H9 (cell line): ENCODE measurements at regions not wholly inside any gene's neighbourhood (a gene's known extent, or its start where the extent isn't known, plus 50 kb on each side); places are given as distances from the start of the nearest gene placed in this dataset.
A peak's percentile ranks its signal among the peaks of the same experiment; 100 is the strongest.

Source experiments
- DNase-seq: peaks from one replicate; pipeline ENCODE4 v3.0.0-alpha.2; 2017
- H2AFZ ChIP-seq: one replicate; pipeline ENCODE4 v1.6.1; 2013; ENCODE audit warnings: mild to moderate bottlenecking, low read length, control low read depth, moderate library complexity
- H2AK5ac ChIP-seq: 2 replicates; pipeline ENCODE4 v1.6.1; 2013; ENCODE audit warnings: low read length, control low read depth, mixed read lengths; ENCODE audit not compliant: insufficient read length
- H2BK120ac ChIP-seq: one replicate; pipeline ENCODE4 v1.6.1; 2013; ENCODE audit warnings: low read depth, mild to moderate bottlenecking, low read length, control low read depth, inconsistent platforms; ENCODE audit not compliant: poor library complexity, severe bottlenecking
- H2BK12ac ChIP-seq: 2 replicates; pipeline ENCODE4 v1.6.1; 2013; ENCODE audit warnings: low read length, control low read depth, mixed read lengths, low read depth; ENCODE audit not compliant: insufficient read length
- H2BK15ac ChIP-seq: 2 replicates; pipeline ENCODE4 v1.6.1; 2013; ENCODE audit warnings: low read depth, low read length, control low read depth
- H2BK20ac ChIP-seq: one replicate; pipeline ENCODE4 v1.6.1; 2013; ENCODE audit warnings: low read depth, mild to moderate bottlenecking, low read length, control low read depth, inconsistent platforms; ENCODE audit not compliant: poor library complexity, severe bottlenecking
- H2BK5ac ChIP-seq: 2 replicates; pipeline ENCODE4 v1.6.1; 2013; ENCODE audit warnings: low read length, control low read depth, mixed read lengths; ENCODE audit not compliant: insufficient read length
- H3K14ac ChIP-seq: 2 replicates; pipeline ENCODE4 v1.6.1; 2013; ENCODE audit warnings: low read length, control low read depth; ENCODE audit not compliant: insufficient read depth
- H3K18ac ChIP-seq: 2 replicates; pipeline ENCODE4 v1.6.1; 2013; ENCODE audit warnings: low read depth, mild to moderate bottlenecking, mixed read lengths, low read length, control low read depth; ENCODE audit not compliant: insufficient read length
- H3K23ac ChIP-seq: 2 replicates; pipeline ENCODE4 v1.6.1; 2013; ENCODE audit warnings: low read length, control low read depth, mixed read lengths, low read depth; ENCODE audit not compliant: insufficient read length
- H3K23me2 ChIP-seq: 2 replicates; pipeline ENCODE4 v1.6.1; 2013; ENCODE audit warnings: low read depth, mild to moderate bottlenecking, mixed read lengths, low read length, control low read depth; ENCODE audit not compliant: insufficient read length, poor library complexity, severe bottlenecking
- H3K27ac ChIP-seq: 2 replicates; pipeline ENCODE4 v1.5.1; 2013; ENCODE audit warnings: low read length, control low read depth, mixed read lengths, low read depth; ENCODE audit not compliant: insufficient read length
- H3K27me3 ChIP-seq: 2 replicates; pipeline ENCODE4 v1.6.1; 2013; ENCODE audit warnings: low read length, control low read depth, inconsistent platforms; ENCODE audit not compliant: insufficient read depth
- H3K4ac ChIP-seq: 2 replicates; pipeline ENCODE4 v1.6.1; 2013; ENCODE audit warnings: low read depth, mild to moderate bottlenecking, control low read depth, inconsistent platforms, low read length, moderate library complexity
- H3K4me1 ChIP-seq: 2 replicates; pipeline ENCODE4 v1.6.1; 2013; ENCODE audit warnings: low read length, control low read depth, inconsistent platforms; ENCODE audit not compliant: insufficient read depth
- H3K4me2 ChIP-seq: 2 replicates; pipeline ENCODE4 v1.6.1; 2013; ENCODE audit warnings: low read length, control low read depth, mixed read lengths; ENCODE audit not compliant: insufficient read length, insufficient read depth
- H3K56ac ChIP-seq: 2 replicates; pipeline ENCODE4 v1.6.1; 2013; ENCODE audit warnings: low read depth, mild to moderate bottlenecking, mixed read lengths, low read length, control low read depth; ENCODE audit not compliant: insufficient read length
- H3K79me1 ChIP-seq: 2 replicates; pipeline ENCODE4 v1.6.1; 2013; ENCODE audit warnings: low read depth, mild to moderate bottlenecking, moderate library complexity, low read length, control low read depth, inconsistent platforms; ENCODE audit not compliant: insufficient read depth, poor library complexity, severe bottlenecking
- H3K79me2 ChIP-seq: 2 replicates; pipeline ENCODE4 v1.6.1; 2013; ENCODE audit warnings: low read length, control low read depth, inconsistent platforms; ENCODE audit not compliant: insufficient read depth
- H3K9ac ChIP-seq: 2 replicates; pipeline ENCODE4 v1.6.1; 2013; ENCODE audit warnings: low read length, control low read depth, mixed read lengths; ENCODE audit not compliant: insufficient read length; ENCODE audit errors: extremely low read depth
- H3K9me3 ChIP-seq: one replicate; pipeline ENCODE4 v1.6.1; 2013; ENCODE audit warnings: low read depth, low read length, inconsistent platforms; ENCODE audit not compliant: control insufficient read depth
- H3T11ph ChIP-seq: one replicate; pipeline ENCODE4 v1.6.1; 2013; ENCODE audit warnings: mild to moderate bottlenecking, low read length, control low read depth, inconsistent platforms
- H4K20me1 ChIP-seq: one replicate; pipeline ENCODE4 v1.6.1; 2013; ENCODE audit not compliant: control insufficient read depth, insufficient read length, insufficient read depth
- H4K5ac ChIP-seq: 2 replicates; pipeline ENCODE4 v1.6.1; 2013; ENCODE audit warnings: low read depth, mild to moderate bottlenecking, mixed read lengths, low read length, control low read depth; ENCODE audit not compliant: insufficient read length
- H4K8ac ChIP-seq: replicated peaks from 2 replicates; pipeline ENCODE4 v1.6.1; 2013; ENCODE audit warnings: low read length, control low read depth, mixed read lengths, low read depth; ENCODE audit not compliant: insufficient read length
- H4K91ac ChIP-seq: 2 replicates; pipeline ENCODE4 v1.6.1; 2013; ENCODE audit warnings: low read depth, mild to moderate bottlenecking, moderate library complexity, mixed read lengths, low read length, control low read depth; ENCODE audit not compliant: insufficient read length
- H3K27ac Mint-ChIP-seq, 3 experiments: 2 replicates in 2 of 3; 3 replicates in 1 of 3; pipeline ENCODE4 v1.8.0; 2020 to 2021; ENCODE audit warnings: mixed read lengths in 3 of 3, mild to moderate bottlenecking in 1 of 3, moderate library complexity in 1 of 3
- H3K27me3 Mint-ChIP-seq: 2 replicates; pipeline ENCODE4 v1.8.0; 2021; ENCODE audit warnings: low read depth, mild to moderate bottlenecking, moderate library complexity, mixed read lengths
- H3K36me3 Mint-ChIP-seq, 3 experiments: 2 replicates in 2 of 3; 3 replicates in 1 of 3; pipeline ENCODE4 v1.8.0; 2020 to 2021; ENCODE audit warnings: low read depth in 3 of 3, mixed read lengths in 3 of 3; ENCODE audit not compliant: insufficient read depth in 1 of 3
- H3K4me1 Mint-ChIP-seq, 2 experiments: 2 replicates each; pipeline ENCODE4 v1.8.0; 2020; ENCODE audit warnings: mixed read lengths in 2 of 2
- H3K4me3 Mint-ChIP-seq, 2 experiments: 2 replicates in 1 of 2; 3 replicates in 1 of 2; pipeline ENCODE4 v1.8.0; 2020 to 2021; ENCODE audit warnings: mild to moderate bottlenecking in 2 of 2, mixed read lengths in 2 of 2, moderate library complexity in 1 of 2
- H3K9me3 Mint-ChIP-seq, 2 experiments: 2 replicates in 1 of 2; 3 replicates in 1 of 2; pipeline ENCODE4 v1.8.0; 2020; ENCODE audit warnings: mild to moderate bottlenecking in 2 of 2, mixed read lengths in 2 of 2, moderate library complexity in 1 of 2
- WGBS: extraction: QIAGEN DNeasy Blood & Tissue Kit; methylation state at CpG from one replicate; pipeline ENCODE4 v1.1.7; 2013; ENCODE audit warnings: missing lambda C conversion rate, low lambda C conversion rate, mixed read lengths; ENCODE audit not compliant: insufficient read length; ENCODE audit errors: extremely low coverage; 5-methylcytosine and 5-hydroxymethylcytosine counted together
- TF ChIP-seq, protein P1 (sequence below): fragments of 200-600 bp; sonication (generic); conservative IDR thresholded peaks from 3 replicates; pipeline ENCODE4 v1.8.0; 2021; ENCODE audit warnings: antibody characterized with exemption, mild to moderate bottlenecking

DNA sequence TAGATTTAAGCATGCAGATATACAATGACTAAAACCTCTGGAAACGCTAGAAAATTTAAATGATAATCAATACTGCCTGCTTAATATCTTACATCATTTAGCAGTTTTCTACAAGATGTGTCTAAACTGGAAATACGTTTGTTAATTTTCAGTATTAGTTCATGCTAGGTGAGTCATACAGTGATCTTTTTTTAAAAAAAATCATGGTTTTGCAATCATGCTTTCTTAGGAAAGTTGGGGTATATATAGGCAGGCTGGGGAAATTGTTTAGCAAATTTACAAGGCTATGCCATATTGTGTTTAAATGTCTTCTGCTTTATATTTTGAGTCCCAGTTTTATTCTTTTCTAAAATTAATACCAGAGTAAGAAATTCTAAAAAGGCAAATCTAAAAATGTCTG is 245.4 kb upstream of the SPRY2 start:
- Histone ChIP-seq H3T11ph (no peak overlapping the region), H4K8ac (no peak overlapping the region), H2BK20ac (no peak overlapping the region), H3K4ac (no peak overlapping the region), H2BK120ac (no peak overlapping the region), H3K79me2 (no peaks in the 10 kb centered on the region), H2BK15ac (no peak overlapping the region), H3K9me3 (no peaks in the 10 kb centered on the region), H2BK12ac (no peak overlapping the region), H2AK5ac (no peak overlapping the region), H2BK5ac (no peak overlapping the region), H3K14ac (no peak overlapping the region), H2AFZ (no peak overlapping the region), H3K4me1 (peaks cover 2% of the 10 kb centered on the region; the same call in 1 of the 2 replicates), H3K23ac (no peak overlapping the region), H3K56ac (no peak overlapping the region), H3K27me3 (no peaks in the 10 kb centered on the region), H3K18ac (no peak overlapping the region), H4K91ac (no peak overlapping the region), H3K9ac (no peak overlapping the region), H3K79me1 (no peaks in the 10 kb centered on the region), H3K27ac (no peak overlapping the region), H3K4me2 (no peak overlapping the region), H3K23me2 (no peaks in the 10 kb centered on the region), H4K20me1 (no peaks in the 10 kb centered on the region), H4K5ac (no peak overlapping the region)
- H3K36me3 Mint-ChIP-seq: peaks cover 10 to 26% (median 13%) of the 10 kb centered on the region in 3 experiments
- peak overlapping the region in 1 of 3 experiments; percentile 78; a peak in 1 of 7 replicates for H3K27ac Mint-ChIP-seq
- peaks cover 16% of the 10 kb centered on the region in 2 experiments for H3K4me1 Mint-ChIP-seq
- no peaks in the 10 kb centered on the region for H3K27me3 Mint-ChIP-seq
- H3K9me3 Mint-ChIP-seq: peaks cover 14 to 20% of the 10 kb centered on the region in 2 experiments; a peak in 3 of 5 replicates
- TF ChIP-seq, protein P1, sequence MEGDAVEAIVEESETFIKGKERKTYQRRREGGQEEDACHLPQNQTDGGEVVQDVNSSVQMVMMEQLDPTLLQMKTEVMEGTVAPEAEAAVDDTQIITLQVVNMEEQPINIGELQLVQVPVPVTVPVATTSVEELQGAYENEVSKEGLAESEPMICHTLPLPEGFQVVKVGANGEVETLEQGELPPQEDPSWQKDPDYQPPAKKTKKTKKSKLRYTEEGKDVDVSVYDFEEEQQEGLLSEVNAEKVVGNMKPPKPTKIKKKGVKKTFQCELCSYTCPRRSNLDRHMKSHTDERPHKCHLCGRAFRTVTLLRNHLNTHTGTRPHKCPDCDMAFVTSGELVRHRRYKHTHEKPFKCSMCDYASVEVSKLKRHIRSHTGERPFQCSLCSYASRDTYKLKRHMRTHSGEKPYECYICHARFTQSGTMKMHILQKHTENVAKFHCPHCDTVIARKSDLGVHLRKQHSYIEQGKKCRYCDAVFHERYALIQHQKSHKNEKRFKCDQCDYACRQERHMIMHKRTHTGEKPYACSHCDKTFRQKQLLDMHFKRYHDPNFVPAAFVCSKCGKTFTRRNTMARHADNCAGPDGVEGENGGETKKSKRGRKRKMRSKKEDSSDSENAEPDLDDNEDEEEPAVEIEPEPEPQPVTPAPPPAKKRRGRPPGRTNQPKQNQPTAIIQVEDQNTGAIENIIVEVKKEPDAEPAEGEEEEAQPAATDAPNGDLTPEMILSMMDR: no peak
- DNase-seq: no peak
- WGBS: no CpG with 5 or more reads among the region's 2 CpGs
- H3K4me3 Mint-ChIP-seq: no peak overlapping the region
